ENCODE measurements at regions not wholly inside any gene's neighbourhood (a gene's known extent, or its start where the extent isn't known, plus 50 kb on each side); places are given as distances from the start of the nearest gene placed in this dataset.
"Not testable (repeated sequence)": the region's sequence is repeated elsewhere in the genome, so short reads cannot be mapped to it uniquely, and the experiment has no call there.

DNA sequence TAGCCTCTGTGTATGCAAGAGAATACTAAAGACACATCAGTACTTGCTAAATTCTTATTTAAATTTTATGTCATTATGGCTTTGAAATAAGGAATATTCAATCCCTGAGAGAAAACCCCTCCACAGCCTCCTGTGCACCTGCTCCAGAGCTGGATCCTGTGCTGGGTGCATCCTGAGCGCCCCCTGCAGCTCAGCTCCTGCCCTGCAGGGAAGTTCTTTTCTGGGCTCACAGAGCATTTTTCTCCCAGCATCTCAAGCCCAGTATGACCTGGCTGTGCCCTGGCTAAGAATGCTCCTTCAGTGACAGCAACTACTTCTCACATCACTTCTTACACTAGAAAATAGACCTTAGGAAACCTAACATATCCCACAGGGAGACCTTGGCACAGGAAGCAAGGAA lies 1211.7 kb downstream of the TMEM121 start:
- WGBS (ENCODE audit: insufficient coverage, low lambda C conversion rate) = no CpG with 5 or more reads among the region's 1 CpG
- DNase-seq = no peak
- no peak overlapping the region for H3K27ac ChIP-seq (ENCODE audit: low read length)
- no peaks in the 10 kb centered on the region for H3K36me3 ChIP-seq (ENCODE audit: control insufficient read depth, insufficient read depth, low read length)
- H3K4me3 ChIP-seq (ENCODE audit: low read length) = no peak overlapping the region
- H3K27me3 ChIP-seq (ENCODE audit: control insufficient read depth, insufficient read depth, low read length) = no peaks in the 10 kb centered on the region
- H3K4me1 ChIP-seq (ENCODE audit: control insufficient read depth, insufficient read depth, low read length) = no peaks in the 10 kb centered on the region
- H3K9me3 ChIP-seq (ENCODE audit: control insufficient read depth, low read depth, low read length) = no peaks in the 10 kb centered on the region

DNA sequence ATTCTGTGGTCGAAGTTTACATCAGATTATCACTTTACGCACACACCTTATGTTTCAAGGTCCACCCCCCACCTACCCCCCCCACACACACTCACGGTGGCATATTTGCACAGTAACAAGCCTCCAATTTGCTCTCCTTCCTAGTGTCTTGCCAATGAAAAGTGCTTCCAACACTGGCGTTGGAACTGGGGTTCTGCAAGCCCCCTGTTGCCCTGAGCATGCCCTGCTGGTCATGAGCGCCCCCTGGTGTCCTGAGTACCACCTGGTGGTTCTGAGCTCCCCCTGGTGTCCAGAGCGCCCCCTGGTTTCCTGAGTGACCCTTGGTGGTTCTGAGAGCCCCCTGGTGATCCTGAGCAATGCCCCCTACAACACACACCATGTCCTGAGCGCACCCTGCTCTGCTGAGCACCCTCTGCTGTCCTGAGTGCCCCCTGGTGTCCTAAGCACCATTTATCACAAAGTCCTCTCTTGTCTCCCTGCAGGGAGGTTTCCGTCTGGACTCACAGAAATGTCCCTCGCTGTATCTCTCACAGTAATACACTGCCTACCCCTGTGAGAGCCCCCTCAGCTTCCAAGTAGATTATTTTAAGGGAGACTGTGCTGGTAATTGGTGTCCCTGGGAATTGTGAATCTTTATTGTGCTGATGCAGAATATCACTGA lies 1212.3 kb downstream of the TMEM121 start:
- not testable (repeated sequence) for H3K4me3 ChIP-seq (ENCODE audit: low read length); H3K4me1 ChIP-seq (ENCODE audit: control insufficient read depth, insufficient read depth, low read length); H3K27ac ChIP-seq (ENCODE audit: low read length); H3K36me3 ChIP-seq (ENCODE audit: control insufficient read depth, insufficient read depth, low read length); DNase-seq; H3K9me3 ChIP-seq (ENCODE audit: control insufficient read depth, low read depth, low read length); H3K27me3 ChIP-seq (ENCODE audit: control insufficient read depth, insufficient read depth, low read length)
- WGBS (ENCODE audit: insufficient coverage, low lambda C conversion rate) = no CpG with 5 or more reads among the region's 9 CpGs

DNA sequence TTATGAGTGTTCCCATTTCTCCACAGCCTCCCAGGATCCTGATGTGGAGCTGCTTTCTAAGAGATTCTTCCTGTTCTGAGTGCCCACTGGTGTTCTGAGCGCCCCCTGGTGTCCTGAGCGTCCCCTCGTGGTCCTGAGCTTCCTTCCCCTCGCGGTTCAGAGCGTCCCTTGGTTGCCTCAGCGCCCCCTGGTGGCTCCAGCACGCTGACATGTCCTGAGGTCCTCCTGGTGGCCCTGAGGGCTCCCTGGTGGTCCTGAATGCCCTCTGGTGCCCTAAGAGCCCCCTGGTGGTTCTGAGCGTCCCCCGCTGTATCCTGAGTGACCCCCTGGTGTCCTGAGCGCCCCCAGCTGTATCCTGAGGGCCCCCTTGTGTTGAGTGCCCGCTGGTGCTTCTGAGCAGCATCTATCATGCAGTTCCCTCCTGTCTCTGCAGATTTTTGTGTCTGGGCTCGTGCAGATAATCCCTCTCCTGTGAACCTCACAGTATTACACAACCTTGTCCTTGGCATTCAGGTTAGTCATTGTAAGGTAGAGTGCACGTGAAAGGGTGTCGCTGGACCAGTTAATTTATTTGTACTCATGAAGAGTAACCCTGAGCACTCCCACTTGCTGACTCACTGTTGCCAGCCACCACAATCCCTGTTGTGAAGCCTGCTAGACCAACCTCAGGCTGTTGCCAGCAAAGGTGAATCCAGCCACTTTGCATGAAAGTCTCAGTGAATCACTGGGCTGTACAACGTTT lies 1214.9 kb downstream of the TMEM121 start:
- WGBS (ENCODE audit: insufficient coverage, low lambda C conversion rate) = no CpG with 5 or more reads among the region's 16 CpGs
- not testable (repeated sequence) for DNase-seq

DNA sequence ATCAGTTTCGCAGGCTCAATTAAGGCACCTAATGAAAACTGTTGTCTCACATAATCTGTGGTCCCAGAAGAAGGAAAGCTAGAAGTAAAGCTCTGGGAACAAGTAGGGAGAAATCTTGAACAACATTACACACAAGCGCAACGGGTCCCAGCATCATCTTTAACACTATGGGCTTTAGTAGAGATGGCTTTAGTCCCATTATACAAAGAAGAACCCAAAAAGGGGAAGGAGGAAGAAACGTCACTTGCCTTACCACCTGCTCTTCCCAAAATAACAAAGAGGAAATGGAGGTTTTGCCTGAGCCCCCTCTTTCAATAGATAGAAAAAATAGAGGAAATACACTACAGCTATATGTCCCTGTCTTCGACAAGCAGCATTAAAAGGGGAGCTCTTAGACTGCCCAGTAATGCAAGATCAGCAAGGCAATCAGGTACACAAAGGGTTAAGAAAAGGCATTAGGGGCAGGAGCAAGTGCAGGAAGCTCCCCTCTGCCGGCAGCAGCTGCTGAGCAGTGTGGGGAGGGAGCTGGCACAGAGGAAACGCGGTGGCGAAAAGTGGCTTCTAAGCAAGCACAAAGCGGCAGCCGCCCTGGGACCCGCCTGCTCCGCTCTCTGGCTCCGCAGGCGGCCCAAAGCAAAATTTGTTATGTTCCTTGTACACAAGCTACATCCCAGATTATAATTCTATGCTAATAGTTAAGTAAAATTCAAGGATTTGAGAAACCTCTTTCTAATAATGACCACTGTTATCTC lies 1218.8 kb downstream of the TMEM121 start:
- DNase-seq; H3K4me1 ChIP-seq (ENCODE audit: control insufficient read depth, insufficient read depth, low read length); H3K36me3 ChIP-seq (ENCODE audit: control insufficient read depth, insufficient read depth, low read length); H3K27ac ChIP-seq (ENCODE audit: low read length); H3K4me3 ChIP-seq (ENCODE audit: low read length); H3K27me3 ChIP-seq (ENCODE audit: control insufficient read depth, insufficient read depth, low read length); H3K9me3 ChIP-seq (ENCODE audit: control insufficient read depth, low read depth, low read length): not testable (repeated sequence)
- no CpG with 5 or more reads among the region's 15 CpGs for WGBS (ENCODE audit: insufficient coverage, low lambda C conversion rate)

More for the DNA sequence above, 1214.9 kb downstream of the TMEM121 start:
- not testable (repeated sequence) for H3K27me3 ChIP-seq (ENCODE audit: control insufficient read depth, insufficient read depth, low read length); H3K9me3 ChIP-seq (ENCODE audit: control insufficient read depth, low read depth, low read length); H3K4me1 ChIP-seq (ENCODE audit: control insufficient read depth, insufficient read depth, low read length); H3K4me3 ChIP-seq (ENCODE audit: low read length); H3K27ac ChIP-seq (ENCODE audit: low read length); H3K36me3 ChIP-seq (ENCODE audit: control insufficient read depth, insufficient read depth, low read length)

DNA sequence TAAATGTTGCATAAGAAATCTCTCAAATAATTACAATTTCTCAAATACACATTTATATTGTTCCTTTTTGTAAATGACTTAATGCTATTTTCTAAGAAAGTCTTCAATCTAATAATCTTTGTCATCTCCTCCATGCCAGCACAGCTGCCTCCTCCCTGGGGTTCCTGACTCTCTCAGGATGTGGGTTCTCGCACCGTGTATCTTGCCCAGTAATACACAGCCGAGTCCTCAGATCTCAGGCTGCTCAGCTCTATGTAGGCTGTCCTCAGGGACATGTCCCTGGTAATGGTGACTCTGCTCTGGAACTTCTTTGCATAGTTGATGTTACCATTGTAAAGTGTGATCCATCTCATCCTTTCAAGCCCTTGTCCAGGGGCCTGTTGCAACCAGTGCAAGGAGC lies 1223.7 kb downstream of the TMEM121 start:
- DNase-seq; H3K4me3 ChIP-seq (ENCODE audit: low read length); H3K27ac ChIP-seq (ENCODE audit: low read length); H3K4me1 ChIP-seq (ENCODE audit: control insufficient read depth, insufficient read depth, low read length); H3K36me3 ChIP-seq (ENCODE audit: control insufficient read depth, insufficient read depth, low read length); H3K9me3 ChIP-seq (ENCODE audit: control insufficient read depth, low read depth, low read length); H3K27me3 ChIP-seq (ENCODE audit: control insufficient read depth, insufficient read depth, low read length): not testable (repeated sequence)
- WGBS (ENCODE audit: insufficient coverage, low lambda C conversion rate) = no CpG with 5 or more reads among the region's 3 CpGs

DNA sequence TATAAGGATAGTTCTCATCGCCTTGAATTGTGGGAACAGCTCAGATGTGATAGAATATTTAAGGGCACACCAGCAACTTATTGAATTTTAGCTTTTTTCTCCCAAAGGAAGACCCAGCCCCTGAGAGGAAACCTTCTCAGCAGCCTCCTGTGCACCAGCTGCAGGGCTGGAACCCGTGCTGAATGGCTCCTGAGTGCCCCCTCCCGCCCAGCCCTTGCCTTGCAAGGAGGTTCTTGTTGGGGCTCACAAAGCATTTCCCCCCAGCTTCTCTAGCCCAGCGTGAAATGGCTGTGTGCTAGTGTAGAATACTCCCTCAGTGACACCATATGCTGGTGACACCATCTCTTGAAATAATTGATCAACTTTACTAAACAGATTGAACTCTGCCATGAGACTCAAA lies 1227.4 kb downstream of the TMEM121 start:
- not testable (repeated sequence) for H3K4me3 ChIP-seq (ENCODE audit: low read length); H3K4me1 ChIP-seq (ENCODE audit: control insufficient read depth, insufficient read depth, low read length); H3K27me3 ChIP-seq (ENCODE audit: control insufficient read depth, insufficient read depth, low read length); H3K27ac ChIP-seq (ENCODE audit: low read length); H3K36me3 ChIP-seq (ENCODE audit: control insufficient read depth, insufficient read depth, low read length); DNase-seq; H3K9me3 ChIP-seq (ENCODE audit: control insufficient read depth, low read depth, low read length)
- WGBS (ENCODE audit: insufficient coverage, low lambda C conversion rate) = no CpG with 5 or more reads among the region's 4 CpGs

DNA sequence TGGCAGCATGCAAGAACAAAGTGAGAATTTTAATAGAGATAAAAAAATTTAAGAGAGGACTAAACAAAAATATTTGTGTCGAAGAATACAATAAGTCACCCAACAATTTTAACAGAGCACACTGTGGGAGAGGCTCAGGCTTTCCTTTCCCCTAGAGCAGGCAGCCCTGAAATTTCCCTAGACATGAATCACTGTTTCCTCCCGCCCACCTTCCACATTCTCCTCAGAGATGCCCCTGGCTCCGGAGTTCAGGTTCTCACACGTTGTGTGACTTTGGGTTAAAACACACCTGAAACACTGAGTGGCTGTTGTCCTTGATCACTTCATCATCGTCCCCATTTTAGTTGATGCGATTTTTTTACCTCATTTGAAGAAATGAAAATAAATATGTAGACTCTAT lies 1231.1 kb downstream of the TMEM121 start:
- WGBS (ENCODE audit: insufficient coverage, low lambda C conversion rate) = no CpG with 5 or more reads among the region's 6 CpGs
- not testable (repeated sequence) for H3K4me3 ChIP-seq (ENCODE audit: low read length); H3K4me1 ChIP-seq (ENCODE audit: control insufficient read depth, insufficient read depth, low read length); H3K9me3 ChIP-seq (ENCODE audit: control insufficient read depth, low read depth, low read length); H3K27ac ChIP-seq (ENCODE audit: low read length); DNase-seq; H3K36me3 ChIP-seq (ENCODE audit: control insufficient read depth, insufficient read depth, low read length); H3K27me3 ChIP-seq (ENCODE audit: control insufficient read depth, insufficient read depth, low read length)

DNA sequence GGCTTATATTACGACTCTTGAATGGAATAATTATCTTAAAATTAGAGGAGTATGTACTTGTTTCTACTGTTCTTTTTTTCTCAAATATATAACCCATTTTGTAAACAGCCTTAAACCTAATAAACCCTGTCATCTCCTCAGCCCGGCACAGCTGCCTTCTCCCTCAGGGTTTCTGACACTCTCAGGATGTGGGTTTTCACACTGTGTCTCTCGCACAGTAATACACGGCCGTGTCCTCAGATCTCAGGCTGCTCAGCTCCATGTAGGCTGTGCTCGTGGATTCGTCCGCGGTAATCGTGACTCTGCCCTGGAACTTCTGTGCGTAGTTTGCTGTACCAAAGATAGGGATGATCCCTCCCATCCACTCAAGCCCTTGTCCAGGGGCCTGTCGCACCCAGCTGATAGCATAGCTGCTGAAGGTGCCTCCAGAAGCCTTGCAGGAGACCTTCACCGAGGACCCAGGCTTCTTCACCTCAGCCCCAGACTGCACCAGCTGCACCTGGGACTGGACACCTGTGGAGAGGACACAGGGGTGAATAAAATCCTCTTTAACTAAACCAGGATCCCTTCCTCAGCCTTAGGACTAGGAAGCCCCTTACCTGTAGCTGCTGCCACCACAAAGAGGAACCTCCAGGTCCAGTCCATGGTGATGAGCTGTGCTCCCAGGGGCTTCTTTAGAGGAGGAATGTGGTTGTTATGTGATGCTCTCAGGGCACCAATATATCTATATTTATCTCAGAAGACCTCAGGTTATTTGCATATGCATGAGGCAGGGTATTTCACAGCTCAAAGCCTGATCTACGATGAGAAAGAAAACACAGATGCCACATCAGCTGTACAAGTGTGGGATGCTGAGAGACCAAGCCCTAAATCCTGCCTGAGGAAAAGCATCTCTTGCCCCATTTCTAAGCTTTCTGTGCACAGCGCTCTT lies 1235.8 kb downstream of the TMEM121 start:
- not testable (repeated sequence) for H3K27me3 ChIP-seq (ENCODE audit: control insufficient read depth, insufficient read depth, low read length); DNase-seq; H3K27ac ChIP-seq (ENCODE audit: low read length)

DNA sequence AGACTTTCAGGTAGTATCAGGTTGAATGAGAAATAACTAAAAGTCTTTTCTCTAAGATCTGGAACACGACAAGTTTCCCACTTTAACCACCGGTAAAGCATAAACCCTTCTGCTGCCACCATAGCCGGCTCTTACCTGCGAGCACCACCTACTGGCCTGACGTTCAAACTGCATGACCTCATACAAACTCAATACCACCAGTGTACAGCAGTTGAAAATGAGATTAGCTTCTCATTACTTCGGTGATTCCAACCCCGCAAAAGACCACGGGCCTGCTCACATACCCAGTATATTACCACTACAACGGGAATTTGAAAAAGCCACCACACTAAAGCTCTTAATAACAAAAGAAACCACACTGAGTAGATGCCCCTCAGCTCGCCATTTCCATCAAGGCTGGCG lies 1238.6 kb downstream of the TMEM121 start:
- WGBS (ENCODE audit: insufficient coverage, low lambda C conversion rate) = no CpG with 5 or more reads among the region's 11 CpGs
- H3K27me3 ChIP-seq (ENCODE audit: control insufficient read depth, insufficient read depth, low read length); H3K4me1 ChIP-seq (ENCODE audit: control insufficient read depth, insufficient read depth, low read length); H3K36me3 ChIP-seq (ENCODE audit: control insufficient read depth, insufficient read depth, low read length); DNase-seq; H3K4me3 ChIP-seq (ENCODE audit: low read length); H3K27ac ChIP-seq (ENCODE audit: low read length); H3K9me3 ChIP-seq (ENCODE audit: control insufficient read depth, low read depth, low read length): not testable (repeated sequence)

More for the DNA sequence above, 1235.8 kb downstream of the TMEM121 start:
- not testable (repeated sequence) for H3K36me3 ChIP-seq (ENCODE audit: control insufficient read depth, insufficient read depth, low read length); H3K9me3 ChIP-seq (ENCODE audit: control insufficient read depth, low read depth, low read length); H3K4me3 ChIP-seq (ENCODE audit: low read length); H3K4me1 ChIP-seq (ENCODE audit: control insufficient read depth, insufficient read depth, low read length)
- no CpG with 5 or more reads among the region's 15 CpGs for WGBS (ENCODE audit: insufficient coverage, low lambda C conversion rate)

DNA sequence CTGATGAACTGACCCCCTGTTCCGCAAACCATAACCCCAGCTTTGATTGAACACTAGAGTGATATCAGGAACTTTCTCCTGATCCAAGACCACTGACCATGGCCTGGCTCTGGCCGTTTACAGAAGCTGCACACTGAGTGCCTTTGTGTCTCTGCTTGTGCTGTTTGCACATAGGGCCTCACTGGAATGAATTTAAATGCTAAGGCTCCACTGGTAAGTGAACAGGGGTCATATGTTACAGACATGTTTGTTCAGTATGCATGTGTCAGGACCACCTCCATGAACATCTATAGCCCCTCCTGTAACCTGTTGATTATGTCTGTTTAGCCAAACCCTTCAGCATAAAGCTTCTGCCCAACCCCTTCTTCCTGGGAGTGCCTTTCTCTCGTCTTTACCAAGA lies 1239.8 kb downstream of the TMEM121 start:
- no CpG with 5 or more reads among the region's 3 CpGs for WGBS (ENCODE audit: insufficient coverage, low lambda C conversion rate)
- no peak for DNase-seq

More for the DNA sequence above, 1239.8 kb downstream of the TMEM121 start:
- no peaks in the 10 kb centered on the region for H3K27me3 ChIP-seq (ENCODE audit: control insufficient read depth, insufficient read depth, low read length)
- H3K27ac ChIP-seq (ENCODE audit: low read length) = no peak overlapping the region
- H3K4me1 ChIP-seq (ENCODE audit: control insufficient read depth, insufficient read depth, low read length) = no peaks in the 10 kb centered on the region
- H3K36me3 ChIP-seq (ENCODE audit: control insufficient read depth, insufficient read depth, low read length) = no peaks in the 10 kb centered on the region
- no peak overlapping the region for H3K4me3 ChIP-seq (ENCODE audit: low read length)
- no peaks in the 10 kb centered on the region for H3K9me3 ChIP-seq (ENCODE audit: control insufficient read depth, low read depth, low read length)

Measured in large intestine (tissue), 3 donors.